Spleen (tissue), 7 donors: ENCODE measurements at regions not wholly inside any gene's neighbourhood (a gene's known extent, or its start where the extent isn't known, plus 50 kb on each side); places are given as distances from the start of the nearest gene placed in this dataset.

Source experiments
- CTCF ChIP-seq, 11 experiments: fragments of 200-600 bp in 7 of 11; fragments of 450-650 bp in 4 of 11; sonication (generic) in 4 of 11; IDR thresholded peaks in 8 of 11; conservative IDR thresholded peaks in 3 of 11; 1 replicate in 7 of 11; 2 replicates in 4 of 11; pipeline versions ENCODE4 v1.4.0 to v1.8.0; 2016 to 2021; ENCODE audit warnings: antibody characterized with exemption in 11 of 11, inconsistent platforms in 4 of 11, mild to moderate bottlenecking in 1 of 11
- POLR2A ChIP-seq, 3 donors: fragments of 450-650 bp; IDR thresholded peaks; one replicate each; pipeline ENCODE4 v1.5.1; 2017; ENCODE audit warnings: antibody characterized with exemption in 3 of 3, mild to moderate bottlenecking in 1 of 3
- donor health status: DM: no; HTN: no; CAD: no; lungs with moderate emphysema.
- donor health status: DM: no; HTN: no; CAD: no.
- donor health status: DM: no; HTN: no; CAD: no.

- TF ChIP-seq CTCF (IDR thresholded peaks at IDR 0.05 in 8 of 11, conservative IDR thresholded peaks at IDR 0.05 in 3 of 11) = no peak
- no peak for TF ChIP-seq POLR2A (IDR thresholded peaks at IDR 0.05)
Measured at GRCh38 chr15:81653259-81653658, 279.2 kb upstream of the TMC3 start.
